ENCODE measurements at regions not wholly inside any gene's neighbourhood (a gene's known extent, or its start where the extent isn't known, plus 50 kb on each side); places are given as distances from the start of the nearest gene placed in this dataset.

- Histone ChIP-seq H3K27ac (ENCODE audit: insufficient read depth, low read length) (no peak overlapping the region), H3K4me3 (replicated peaks in 1 of 4; ENCODE audit: control extremely low read depth in 1 of 4, insufficient read depth in 1 of 4, low read depth in 3 of 4, low read length in 4 of 4) (no peak overlapping the region), H4K20me1 (ENCODE audit: control insufficient read depth, extremely low read depth, insufficient read depth, low read length) (no peaks in the 10 kb centered on the region), H2AFZ (ENCODE audit: low read length) (no peak overlapping the region), H3K79me2 (ENCODE audit: control insufficient read depth, insufficient read depth, low read length) (no peaks in the 10 kb centered on the region), H3K36me3 (ENCODE audit: control insufficient read depth, insufficient read depth, low read length) (no peaks in the 10 kb centered on the region), H3K9me3 (ENCODE audit: control insufficient read depth, insufficient read depth, low read depth, low read length) (no peaks in the 10 kb centered on the region), H3K9ac (ENCODE audit: insufficient read depth, low read length) (no peak overlapping the region), H3K27me3 (ENCODE audit: control insufficient read depth, insufficient read depth, low read length) (peaks cover 10% of the 10 kb centered on the region), H3K4me2 (ENCODE audit: extremely low read depth, insufficient read depth, low read length) (no peak overlapping the region), H3K4me1 (ENCODE audit: control insufficient read depth, extremely low read depth, insufficient read depth, low read length) (peaks cover 11% of the 10 kb centered on the region)
- DNase-seq (ENCODE audit: low read depth in 2 of 2) = no peak
- TF ChIP-seq EZH2 (IDR thresholded peaks at IDR 0.05; ENCODE audit: low read length, missing control alignments) = no peak
- TF ChIP-seq CTCF (conservative IDR thresholded peaks at IDR 0.05 in 1 of 2, IDR thresholded peaks at IDR 0.05 in 1 of 2; ENCODE audit: low read depth in 1 of 2, low read length in 2 of 2) = no peak
Observed at GRCh38 chr2:120556911-120557310, 178.8 kb upstream of the GLI2 start.

- no peak overlapping the region for H3K4me3 ChIP-seq (replicated peaks in 1 of 4; ENCODE audit: control extremely low read depth in 1 of 4, insufficient read depth in 1 of 4, low read depth in 3 of 4, low read length in 4 of 4)
- H3K79me2 ChIP-seq (ENCODE audit: control insufficient read depth, insufficient read depth, low read length) = no peaks in the 10 kb centered on the region
- peaks cover 6% of the 10 kb centered on the region for H3K27me3 ChIP-seq (ENCODE audit: control insufficient read depth, insufficient read depth, low read length)
- H3K9ac ChIP-seq (ENCODE audit: insufficient read depth, low read length) = no peak overlapping the region
- H3K4me1 ChIP-seq (ENCODE audit: control insufficient read depth, extremely low read depth, insufficient read depth, low read length) = peaks cover 9% of the 10 kb centered on the region
- H3K36me3 ChIP-seq (ENCODE audit: control insufficient read depth, insufficient read depth, low read length) = no peaks in the 10 kb centered on the region
- no peak overlapping the region for H2AFZ ChIP-seq (ENCODE audit: low read length)
- H3K9me3 ChIP-seq (ENCODE audit: control insufficient read depth, insufficient read depth, low read depth, low read length) = no peaks in the 10 kb centered on the region
- no peaks in the 10 kb centered on the region for H4K20me1 ChIP-seq (ENCODE audit: control insufficient read depth, extremely low read depth, insufficient read depth, low read length)
- peak overlapping the region; percentile 82 for H3K4me2 ChIP-seq (ENCODE audit: extremely low read depth, insufficient read depth, low read length)
- no peak for TF ChIP-seq EZH2 (IDR thresholded peaks at IDR 0.05; ENCODE audit: low read length, missing control alignments)
- no peak for TF ChIP-seq CTCF (conservative IDR thresholded peaks at IDR 0.05 in 1 of 2, IDR thresholded peaks at IDR 0.05 in 1 of 2; ENCODE audit: low read depth in 1 of 2, low read length in 2 of 2)
- peak overlapping the region; percentile 87 for H3K27ac ChIP-seq (ENCODE audit: insufficient read depth, low read length)
- DNase-seq (ENCODE audit: low read depth in 2 of 2) = no peak
Observed at GRCh38 chr2:120558847-120559246, 176.8 kb upstream of the GLI2 start.

GRCh38 chr2:120559401-120559800 is 176.3 kb upstream of the GLI2 start:
- peak; percentile 98 to 100 for DNase-seq (ENCODE audit: low read depth in 2 of 2)
- no peaks in the 10 kb centered on the region for H3K36me3 ChIP-seq (ENCODE audit: control insufficient read depth, insufficient read depth, low read length)
- TF ChIP-seq CTCF (conservative IDR thresholded peaks at IDR 0.05 in 1 of 2, IDR thresholded peaks at IDR 0.05 in 1 of 2; ENCODE audit: low read depth in 1 of 2, low read length in 2 of 2) (no peak), EZH2 (IDR thresholded peaks at IDR 0.05; ENCODE audit: low read length, missing control alignments) (no peak)
- peak overlapping the region; percentile 82 for H3K4me2 ChIP-seq (ENCODE audit: extremely low read depth, insufficient read depth, low read length)
- H4K20me1 ChIP-seq (ENCODE audit: control insufficient read depth, extremely low read depth, insufficient read depth, low read length) = no peaks in the 10 kb centered on the region
- peak overlapping the region; percentile 87 for H3K27ac ChIP-seq (ENCODE audit: insufficient read depth, low read length)
- no peak overlapping the region for H2AFZ ChIP-seq (ENCODE audit: low read length)
- H3K4me1 ChIP-seq (ENCODE audit: control insufficient read depth, extremely low read depth, insufficient read depth, low read length) = peaks cover 9% of the 10 kb centered on the region
- no peak overlapping the region for H3K4me3 ChIP-seq (replicated peaks in 1 of 4; ENCODE audit: control extremely low read depth in 1 of 4, insufficient read depth in 1 of 4, low read depth in 3 of 4, low read length in 4 of 4)
- H3K27me3 ChIP-seq (ENCODE audit: control insufficient read depth, insufficient read depth, low read length) = peaks cover 3% of the 10 kb centered on the region
- H3K9ac ChIP-seq (ENCODE audit: insufficient read depth, low read length) = no peak overlapping the region
- H3K79me2 ChIP-seq (ENCODE audit: control insufficient read depth, insufficient read depth, low read length) = no peaks in the 10 kb centered on the region
- no peaks in the 10 kb centered on the region for H3K9me3 ChIP-seq (ENCODE audit: control insufficient read depth, insufficient read depth, low read depth, low read length)
